ENCODE measurements at regions not wholly inside any gene's neighbourhood (a gene's known extent, or its start where the extent isn't known, plus 50 kb on each side); places are given as distances from the start of the nearest gene placed in this dataset.

DNA sequence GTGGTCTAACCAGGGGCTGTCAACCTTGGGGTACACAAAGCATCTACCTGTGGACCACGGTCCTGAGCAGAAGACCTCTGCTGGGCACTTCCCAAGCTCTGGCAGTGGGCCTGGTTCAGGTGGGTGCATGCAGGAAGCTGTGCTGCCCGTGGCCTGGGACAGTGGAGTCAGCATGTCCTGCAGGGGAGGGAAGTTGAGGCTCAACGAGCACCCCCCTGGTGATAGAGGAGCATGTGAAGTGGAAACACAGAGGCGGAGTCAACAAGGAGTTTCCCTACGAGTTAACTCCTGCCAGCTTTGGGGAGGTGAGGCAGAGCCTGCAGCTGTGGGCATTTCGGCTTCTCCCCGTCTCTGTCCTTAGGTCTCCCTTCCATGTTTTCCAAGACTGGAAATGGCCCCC, 67.5 kb upstream of the IRX2 start:
- TF ChIP-seq, protein P1, sequence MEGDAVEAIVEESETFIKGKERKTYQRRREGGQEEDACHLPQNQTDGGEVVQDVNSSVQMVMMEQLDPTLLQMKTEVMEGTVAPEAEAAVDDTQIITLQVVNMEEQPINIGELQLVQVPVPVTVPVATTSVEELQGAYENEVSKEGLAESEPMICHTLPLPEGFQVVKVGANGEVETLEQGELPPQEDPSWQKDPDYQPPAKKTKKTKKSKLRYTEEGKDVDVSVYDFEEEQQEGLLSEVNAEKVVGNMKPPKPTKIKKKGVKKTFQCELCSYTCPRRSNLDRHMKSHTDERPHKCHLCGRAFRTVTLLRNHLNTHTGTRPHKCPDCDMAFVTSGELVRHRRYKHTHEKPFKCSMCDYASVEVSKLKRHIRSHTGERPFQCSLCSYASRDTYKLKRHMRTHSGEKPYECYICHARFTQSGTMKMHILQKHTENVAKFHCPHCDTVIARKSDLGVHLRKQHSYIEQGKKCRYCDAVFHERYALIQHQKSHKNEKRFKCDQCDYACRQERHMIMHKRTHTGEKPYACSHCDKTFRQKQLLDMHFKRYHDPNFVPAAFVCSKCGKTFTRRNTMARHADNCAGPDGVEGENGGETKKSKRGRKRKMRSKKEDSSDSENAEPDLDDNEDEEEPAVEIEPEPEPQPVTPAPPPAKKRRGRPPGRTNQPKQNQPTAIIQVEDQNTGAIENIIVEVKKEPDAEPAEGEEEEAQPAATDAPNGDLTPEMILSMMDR (conservative IDR thresholded peaks at IDR 0.05; ENCODE audit: low read depth in 2 of 2): no peak
- TF ChIP-seq, protein P2, sequence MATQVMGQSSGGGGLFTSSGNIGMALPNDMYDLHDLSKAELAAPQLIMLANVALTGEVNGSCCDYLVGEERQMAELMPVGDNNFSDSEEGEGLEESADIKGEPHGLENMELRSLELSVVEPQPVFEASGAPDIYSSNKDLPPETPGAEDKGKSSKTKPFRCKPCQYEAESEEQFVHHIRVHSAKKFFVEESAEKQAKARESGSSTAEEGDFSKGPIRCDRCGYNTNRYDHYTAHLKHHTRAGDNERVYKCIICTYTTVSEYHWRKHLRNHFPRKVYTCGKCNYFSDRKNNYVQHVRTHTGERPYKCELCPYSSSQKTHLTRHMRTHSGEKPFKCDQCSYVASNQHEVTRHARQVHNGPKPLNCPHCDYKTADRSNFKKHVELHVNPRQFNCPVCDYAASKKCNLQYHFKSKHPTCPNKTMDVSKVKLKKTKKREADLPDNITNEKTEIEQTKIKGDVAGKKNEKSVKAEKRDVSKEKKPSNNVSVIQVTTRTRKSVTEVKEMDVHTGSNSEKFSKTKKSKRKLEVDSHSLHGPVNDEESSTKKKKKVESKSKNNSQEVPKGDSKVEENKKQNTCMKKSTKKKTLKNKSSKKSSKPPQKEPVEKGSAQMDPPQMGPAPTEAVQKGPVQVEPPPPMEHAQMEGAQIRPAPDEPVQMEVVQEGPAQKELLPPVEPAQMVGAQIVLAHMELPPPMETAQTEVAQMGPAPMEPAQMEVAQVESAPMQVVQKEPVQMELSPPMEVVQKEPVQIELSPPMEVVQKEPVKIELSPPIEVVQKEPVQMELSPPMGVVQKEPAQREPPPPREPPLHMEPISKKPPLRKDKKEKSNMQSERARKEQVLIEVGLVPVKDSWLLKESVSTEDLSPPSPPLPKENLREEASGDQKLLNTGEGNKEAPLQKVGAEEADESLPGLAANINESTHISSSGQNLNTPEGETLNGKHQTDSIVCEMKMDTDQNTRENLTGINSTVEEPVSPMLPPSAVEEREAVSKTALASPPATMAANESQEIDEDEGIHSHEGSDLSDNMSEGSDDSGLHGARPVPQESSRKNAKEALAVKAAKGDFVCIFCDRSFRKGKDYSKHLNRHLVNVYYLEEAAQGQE (IDR thresholded peaks at IDR 0.05; ENCODE audit: unreplicated experiment): no peak
- TF ChIP-seq EZH2phosphoT487 (IDR thresholded peaks at IDR 0.05; ENCODE audit: unreplicated experiment) (no peak), EZH2 (IDR thresholded peaks at IDR 0.05; ENCODE audit: low read depth, unreplicated experiment) (no peak), POLR2AphosphoS5 (IDR thresholded peaks at IDR 0.05; ENCODE audit: low read depth) (no peak), ZNF114 (CRISPR knock-in tag; IDR thresholded peaks at IDR 0.05) (no peak), ZNF331 (CRISPR knock-in tag; IDR thresholded peaks at IDR 0.05; ENCODE audit: low read depth) (no peak), CREB1 (CRISPR knock-in tag; IDR thresholded peaks at IDR 0.05; ENCODE audit: low read depth) (no peak), JUNB (IDR thresholded peaks at IDR 0.05; ENCODE audit: unreplicated experiment) (no peak)
- TF ChIP-seq, protein P3, sequence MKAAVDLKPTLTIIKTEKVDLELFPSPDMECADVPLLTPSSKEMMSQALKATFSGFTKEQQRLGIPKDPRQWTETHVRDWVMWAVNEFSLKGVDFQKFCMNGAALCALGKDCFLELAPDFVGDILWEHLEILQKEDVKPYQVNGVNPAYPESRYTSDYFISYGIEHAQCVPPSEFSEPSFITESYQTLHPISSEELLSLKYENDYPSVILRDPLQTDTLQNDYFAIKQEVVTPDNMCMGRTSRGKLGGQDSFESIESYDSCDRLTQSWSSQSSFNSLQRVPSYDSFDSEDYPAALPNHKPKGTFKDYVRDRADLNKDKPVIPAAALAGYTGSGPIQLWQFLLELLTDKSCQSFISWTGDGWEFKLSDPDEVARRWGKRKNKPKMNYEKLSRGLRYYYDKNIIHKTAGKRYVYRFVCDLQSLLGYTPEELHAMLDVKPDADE (IDR thresholded peaks at IDR 0.05): no peak
